ENCODE measurements at regions not wholly inside any gene's neighbourhood (a gene's known extent, or its start where the extent isn't known, plus 50 kb on each side); places are given as distances from the start of the nearest gene placed in this dataset.

DNA sequence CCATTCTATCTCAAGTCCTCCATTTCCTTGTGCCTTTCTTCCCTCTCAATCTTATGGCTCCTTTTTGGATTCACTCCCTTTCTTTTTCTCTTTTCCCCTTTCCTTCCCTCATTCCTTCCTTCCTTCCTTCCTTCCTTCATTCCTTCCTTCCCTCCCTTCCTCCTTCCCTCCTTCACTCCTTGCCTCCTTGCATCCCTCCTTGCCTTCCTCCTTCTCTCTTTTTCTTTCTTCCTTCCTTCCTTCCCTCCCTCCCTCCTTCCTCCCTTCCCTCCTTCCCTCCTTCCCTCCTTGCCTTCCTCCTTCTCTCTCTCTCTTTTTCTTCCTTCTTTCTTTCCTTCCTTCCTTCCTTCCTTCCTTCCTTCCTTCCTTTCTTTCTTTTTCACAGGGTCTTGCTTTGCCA lies 120.1 kb downstream of the SAMD9 start:
- CTCF ChIA-PET (ENCODE audit: partially characterized antibody), result interaction anchor here (1.0 to 1.8 kb wide), 2 partner anchors 11 to 13 kb away, joined by 4 to 6 read pairs; no protein-coding TSS in a partner anchor
- POLR2A ChIA-PET (ENCODE audit: partially characterized antibody), result no interaction called here

More for the DNA sequence above, 120.1 kb downstream of the SAMD9 start:
- FAIRE-seq (no peak), DNase-seq (ENCODE audit: low read depth in 1 of 2, low spot score in 2 of 2) (no peak)
- H3K56ac ChIP-seq (replicated peaks; ENCODE audit: insufficient read length, low read depth, low read length), result no peak overlapping the region
- H3K23ac ChIP-seq (ENCODE audit: insufficient read length), result no peak overlapping the region
- no peak overlapping the region for H2BK12ac ChIP-seq (ENCODE audit: low read depth, low read length)
- H2BK15ac ChIP-seq (ENCODE audit: low read length), result no peak overlapping the region
- H2BK20ac ChIP-seq (ENCODE audit: low read length), result no peak overlapping the region
- TF ChIP-seq ZNF274 (IDR thresholded peaks at IDR 0.05; ENCODE audit: borderline replicate concordance, extremely low read depth, low read length) (no peak), CTBP2 (IDR thresholded peaks at IDR 0.05; ENCODE audit: borderline replicate concordance, insufficient read depth, insufficient read length, low read length) (no peak), SP1 (IDR thresholded peaks at IDR 0.05; ENCODE audit: low read depth, low read length) (no peak), TAF7 (optimal IDR thresholded peaks at IDR 0.05; ENCODE audit: borderline replicate concordance, low read depth, low read length) (no peak), SIN3A (conservative IDR thresholded peaks at IDR 0.05 in 1 of 2, IDR thresholded peaks at IDR 0.05 in 1 of 2; ENCODE audit: low read depth in 1 of 2, low read length in 2 of 2) (no peak), CBX5 (IDR thresholded peaks at IDR 0.05; ENCODE audit: low read depth, low read length) (no peak), TEAD4 (IDR thresholded peaks at IDR 0.05; ENCODE audit: low read depth, low read length) (no peak), NRF1 (IDR thresholded peaks at IDR 0.05; ENCODE audit: low read depth, low read length) (no peak), SRF (IDR thresholded peaks at IDR 0.05; ENCODE audit: low read depth, low read length) (no peak)
- H4K8ac ChIP-seq (ENCODE audit: extremely low read depth, insufficient read depth, low read length), result no peak overlapping the region
- H3K4me1 ChIP-seq (replicated peaks in 1 of 4; ENCODE audit: control insufficient read depth in 3 of 4, insufficient read depth in 4 of 4, low read length in 3 of 4), result no peaks in the 10 kb centered on the region
- no peak overlapping the region for H3K14ac ChIP-seq (ENCODE audit: insufficient read length)
- H3K79me2 ChIP-seq (ENCODE audit: control insufficient read depth in 1 of 2, insufficient read depth in 2 of 2, low read length in 2 of 2), result no peaks in the 10 kb centered on the region
- H4K20me1 ChIP-seq (replicated peaks in 1 of 2; ENCODE audit: control insufficient read depth in 1 of 2, insufficient read depth in 2 of 2, low read length in 2 of 2), result no peaks in the 10 kb centered on the region
- no peak overlapping the region for H2BK5ac ChIP-seq (ENCODE audit: low read depth, low read length)
- no peak overlapping the region for H4K91ac ChIP-seq (replicated peaks; ENCODE audit: insufficient read length, low read length)
- peak overlapping the region; percentile 14; the same call in 1 of the 2 replicates for H2AFZ ChIP-seq (ENCODE audit: low read length)
- no peaks in the 10 kb centered on the region for H3K9me3 ChIP-seq (ENCODE audit: insufficient read depth in 2 of 2, low read depth in 1 of 2, low read length in 1 of 2)
- H3K27me3 ChIP-seq (replicated peaks in 1 of 4; ENCODE audit: control insufficient read depth in 3 of 4, extremely low read depth in 1 of 4, insufficient read depth in 3 of 4, low read length in 3 of 4), result no peaks in the 10 kb centered on the region
- no peak overlapping the region for H3K4me3 ChIP-seq (ENCODE audit: extremely low read depth in 1 of 4, insufficient read depth in 2 of 4, low read depth in 3 of 4, low read length in 4 of 4)
- H3K27ac ChIP-seq (ENCODE audit: low read depth, low read length), result no peak overlapping the region
- peaks cover 4% of the 10 kb centered on the region; the same call in 1 of the 2 replicates for H3K23me2 ChIP-seq (ENCODE audit: low read depth, low read length)
- H3K18ac ChIP-seq (ENCODE audit: extremely low read depth, low read length), result no peak overlapping the region
- no peak overlapping the region for H2AK5ac ChIP-seq (ENCODE audit: low read depth, low read length)
- H3K36me3 ChIP-seq (ENCODE audit: control insufficient read depth in 2 of 4, insufficient read depth in 4 of 4, low read length in 3 of 4), result no peaks in the 10 kb centered on the region
- no peak overlapping the region for H3K4ac ChIP-seq (replicated peaks; ENCODE audit: insufficient read length, low read depth, low read length)
- H2BK120ac ChIP-seq (replicated peaks; ENCODE audit: low read depth, low read length), result no peak overlapping the region
- H3K4me2 ChIP-seq (ENCODE audit: insufficient read depth in 1 of 2, low read depth in 2 of 2, low read length in 2 of 2), result no peak overlapping the region
- H4K5ac ChIP-seq (ENCODE audit: insufficient read length, low read depth, low read length), result no peak overlapping the region
- H3K9ac ChIP-seq (replicated peaks in 1 of 4; ENCODE audit: extremely low read depth in 1 of 4, low read depth in 3 of 4, low read length in 3 of 4), result no peak overlapping the region
- no peaks in the 10 kb centered on the region for H3K79me1 ChIP-seq (ENCODE audit: low read depth, low read length)
